ENCODE measurements at regions not wholly inside any gene's neighbourhood (a gene's known extent, or its start where the extent isn't known, plus 50 kb on each side); places are given as distances from the start of the nearest gene placed in this dataset.

- H3K4me3 Mint-ChIP-seq: no peak overlapping the region
- H3K27me3 Mint-ChIP-seq (ENCODE audit: low read depth): no peaks in the 10 kb centered on the region
- no peaks in the 10 kb centered on the region for H3K4me1 Mint-ChIP-seq (ENCODE audit: low read depth)
- H3K27ac Mint-ChIP-seq: no peak overlapping the region
- H3K9me3 Mint-ChIP-seq: peaks cover 24% of the 10 kb centered on the region
- H3K36me3 Mint-ChIP-seq (ENCODE audit: low read depth): no peaks in the 10 kb centered on the region
These were observed 196.2 kb downstream of the PAX1 start for GRCh38 chr20:21901470-21902275.

- H3K4me3 Mint-ChIP-seq: no peak overlapping the region
- no peaks in the 10 kb centered on the region for H3K4me1 Mint-ChIP-seq (ENCODE audit: low read depth)
- no peaks in the 10 kb centered on the region for H3K27me3 Mint-ChIP-seq (ENCODE audit: low read depth)
- H3K27ac Mint-ChIP-seq: no peak overlapping the region
- H3K9me3 Mint-ChIP-seq: peaks cover 21% of the 10 kb centered on the region
- H3K36me3 Mint-ChIP-seq (ENCODE audit: low read depth): no peaks in the 10 kb centered on the region
These were observed 195.0 kb downstream of the PAX1 start for GRCh38 chr20:21900431-21900830.

- Mint-ChIP-seq H3K27me3 (ENCODE audit: low read depth) (no peaks in the 10 kb centered on the region), H3K36me3 (ENCODE audit: low read depth) (no peaks in the 10 kb centered on the region), H3K27ac (no peak overlapping the region), H3K4me1 (ENCODE audit: low read depth) (no peaks in the 10 kb centered on the region), H3K9me3 (peaks cover 17% of the 10 kb centered on the region), H3K4me3 (no peak overlapping the region)
These were observed 169.5 kb downstream of the PAX1 start for GRCh38 chr20:21874921-21875320.

- no peak overlapping the region for H3K27ac Mint-ChIP-seq
These were observed 168.7 kb downstream of the PAX1 start for GRCh38 chr20:21874127-21874526.

GRCh38 chr20:21873291-21873690 lies 167.8 kb downstream of the PAX1 start:
- Mint-ChIP-seq H3K4me3 (no peak overlapping the region), H3K27ac (no peak overlapping the region), H3K27me3 (ENCODE audit: low read depth) (no peaks in the 10 kb centered on the region), H3K4me1 (ENCODE audit: low read depth) (no peaks in the 10 kb centered on the region), H3K9me3 (peaks cover 17% of the 10 kb centered on the region), H3K36me3 (ENCODE audit: low read depth) (no peaks in the 10 kb centered on the region)

More at GRCh38 chr20:21874127-21874526, 168.7 kb downstream of the PAX1 start:
- Mint-ChIP-seq H3K9me3 (peaks cover 17% of the 10 kb centered on the region), H3K36me3 (ENCODE audit: low read depth) (no peaks in the 10 kb centered on the region), H3K27me3 (ENCODE audit: low read depth) (no peaks in the 10 kb centered on the region), H3K4me3 (no peak overlapping the region), H3K4me1 (ENCODE audit: low read depth) (no peaks in the 10 kb centered on the region)

- H3K27me3 Mint-ChIP-seq (ENCODE audit: low read depth): no peaks in the 10 kb centered on the region
These were observed 162.3 kb downstream of the PAX1 start for GRCh38 chr20:21867811-21868210.

GRCh38 chr20:21867353-21867752 lies 161.9 kb downstream of the PAX1 start:
- Mint-ChIP-seq H3K4me3 (no peak overlapping the region), H3K36me3 (ENCODE audit: low read depth) (no peaks in the 10 kb centered on the region), H3K4me1 (ENCODE audit: low read depth) (no peaks in the 10 kb centered on the region), H3K9me3 (peaks cover 15% of the 10 kb centered on the region), H3K27me3 (ENCODE audit: low read depth) (no peaks in the 10 kb centered on the region), H3K27ac (no peak overlapping the region)

More at GRCh38 chr20:21867811-21868210, 162.3 kb downstream of the PAX1 start:
- no peaks in the 10 kb centered on the region for H3K4me1 Mint-ChIP-seq (ENCODE audit: low read depth)
- no peaks in the 10 kb centered on the region for H3K36me3 Mint-ChIP-seq (ENCODE audit: low read depth)
- H3K9me3 Mint-ChIP-seq: peaks cover 14% of the 10 kb centered on the region
- no peak overlapping the region for H3K27ac Mint-ChIP-seq
- H3K4me3 Mint-ChIP-seq: no peak overlapping the region

- H3K4me1 Mint-ChIP-seq (ENCODE audit: low read depth): no peaks in the 10 kb centered on the region
- H3K36me3 Mint-ChIP-seq (ENCODE audit: low read depth): no peaks in the 10 kb centered on the region
- no peak overlapping the region for H3K4me3 Mint-ChIP-seq
- H3K27me3 Mint-ChIP-seq (ENCODE audit: low read depth): no peaks in the 10 kb centered on the region
- H3K9me3 Mint-ChIP-seq: peaks cover 32% of the 10 kb centered on the region
- H3K27ac Mint-ChIP-seq: no peak overlapping the region
These were observed 157.5 kb downstream of the PAX1 start for GRCh38 chr20:21862956-21863355.

- H3K27ac Mint-ChIP-seq: no peak overlapping the region
- H3K9me3 Mint-ChIP-seq: peaks cover 38% of the 10 kb centered on the region
- H3K4me1 Mint-ChIP-seq (ENCODE audit: low read depth): no peaks in the 10 kb centered on the region
- H3K36me3 Mint-ChIP-seq (ENCODE audit: low read depth): no peaks in the 10 kb centered on the region
- H3K27me3 Mint-ChIP-seq (ENCODE audit: low read depth): no peaks in the 10 kb centered on the region
- no peak overlapping the region for H3K4me3 Mint-ChIP-seq
These were observed 156.9 kb downstream of the PAX1 start for GRCh38 chr20:21862259-21862946.

GRCh38 chr20:21840991-21841390 lies 135.5 kb downstream of the PAX1 start:
- no peaks in the 10 kb centered on the region for H3K4me1 Mint-ChIP-seq (ENCODE audit: low read depth)
- H3K36me3 Mint-ChIP-seq (ENCODE audit: low read depth): no peaks in the 10 kb centered on the region

GRCh38 chr20:21839982-21840381 lies 134.5 kb downstream of the PAX1 start:
- no peaks in the 10 kb centered on the region for H3K9me3 Mint-ChIP-seq
- no peaks in the 10 kb centered on the region for H3K36me3 Mint-ChIP-seq (ENCODE audit: low read depth)
- no peaks in the 10 kb centered on the region for H3K4me1 Mint-ChIP-seq (ENCODE audit: low read depth)
- no peak overlapping the region for H3K4me3 Mint-ChIP-seq
- no peaks in the 10 kb centered on the region for H3K27me3 Mint-ChIP-seq (ENCODE audit: low read depth)
- no peak overlapping the region for H3K27ac Mint-ChIP-seq

More at GRCh38 chr20:21840991-21841390, 135.5 kb downstream of the PAX1 start:
- H3K27ac Mint-ChIP-seq: no peak overlapping the region
- no peaks in the 10 kb centered on the region for H3K9me3 Mint-ChIP-seq
- H3K4me3 Mint-ChIP-seq: no peak overlapping the region
- no peaks in the 10 kb centered on the region for H3K27me3 Mint-ChIP-seq (ENCODE audit: low read depth)

GRCh38 chr20:21836346-21836745 lies 130.9 kb downstream of the PAX1 start:
- no peaks in the 10 kb centered on the region for H3K9me3 Mint-ChIP-seq
- H3K36me3 Mint-ChIP-seq (ENCODE audit: low read depth): no peaks in the 10 kb centered on the region
- H3K27me3 Mint-ChIP-seq (ENCODE audit: low read depth): no peaks in the 10 kb centered on the region
- no peak overlapping the region for H3K27ac Mint-ChIP-seq
- no peaks in the 10 kb centered on the region for H3K4me1 Mint-ChIP-seq (ENCODE audit: low read depth)
- no peak overlapping the region for H3K4me3 Mint-ChIP-seq

GRCh38 chr20:21835042-21835441 lies 129.6 kb downstream of the PAX1 start:
- no peaks in the 10 kb centered on the region for H3K36me3 Mint-ChIP-seq (ENCODE audit: low read depth)
- H3K4me3 Mint-ChIP-seq: no peak overlapping the region
- H3K9me3 Mint-ChIP-seq: no peaks in the 10 kb centered on the region
- H3K27ac Mint-ChIP-seq: no peak overlapping the region
- no peaks in the 10 kb centered on the region for H3K27me3 Mint-ChIP-seq (ENCODE audit: low read depth)
- no peaks in the 10 kb centered on the region for H3K4me1 Mint-ChIP-seq (ENCODE audit: low read depth)

GRCh38 chr20:21832442-21833385 lies 127.2 kb downstream of the PAX1 start:
- Mint-ChIP-seq H3K27me3 (ENCODE audit: low read depth) (no peaks in the 10 kb centered on the region), H3K4me1 (ENCODE audit: low read depth) (no peaks in the 10 kb centered on the region), H3K9me3 (no peaks in the 10 kb centered on the region), H3K4me3 (no peak overlapping the region), H3K27ac (no peak overlapping the region), H3K36me3 (ENCODE audit: low read depth) (no peaks in the 10 kb centered on the region)

All from T-helper 1 cell treated with Interleukin-12 subunit alpha and Interleukin-12 subunit beta and Interleukin-4 antibody, amounts not matched to agents 30 μg/mL and 1 μg/mL, for 36 hours (primary cell).